ENCODE measurements at regions not wholly inside any gene's neighbourhood (a gene's known extent, or its start where the extent isn't known, plus 50 kb on each side); places are given as distances from the start of the nearest gene placed in this dataset.

GRCh38 chr1:30286988-30287839 is 436.2 kb downstream of the MATN1 start:
- in situ Hi-C loops (cut with HindIII; ENCODE audit: low sequenced_read_pairs) = no loop called here
- no peak overlapping the region for H3K4me3 ChIP-seq (ENCODE audit: low read depth, low read length)

GRCh38 chr1:30286241-30286987 is 437.0 kb downstream of the MATN1 start:
- H3K4me3 ChIP-seq (ENCODE audit: low read depth, low read length) = no peak overlapping the region
- in situ Hi-C loops (cut with HindIII; ENCODE audit: low sequenced_read_pairs) = no loop called here
- TF ChIP-seq CTCF (IDR thresholded peaks at IDR 0.05; ENCODE audit: low read depth, low read length, missing control alignments) = no peak
- no peak for DNase-seq (ENCODE audit: low read depth)

More at GRCh38 chr1:30286988-30287839, 436.2 kb downstream of the MATN1 start:
- DNase-seq (ENCODE audit: low read depth) = no peak
- TF ChIP-seq CTCF (IDR thresholded peaks at IDR 0.05; ENCODE audit: low read depth, low read length, missing control alignments) = no peak

GRCh38 chr1:30285501-30285932 is 437.9 kb downstream of the MATN1 start:
- in situ Hi-C loops (cut with HindIII; ENCODE audit: low sequenced_read_pairs) = no loop called here
- H3K4me3 ChIP-seq (ENCODE audit: low read depth, low read length) = no peak overlapping the region
- no peak for DNase-seq (ENCODE audit: low read depth)
- no peak for TF ChIP-seq CTCF (IDR thresholded peaks at IDR 0.05; ENCODE audit: low read depth, low read length, missing control alignments)

DNA sequence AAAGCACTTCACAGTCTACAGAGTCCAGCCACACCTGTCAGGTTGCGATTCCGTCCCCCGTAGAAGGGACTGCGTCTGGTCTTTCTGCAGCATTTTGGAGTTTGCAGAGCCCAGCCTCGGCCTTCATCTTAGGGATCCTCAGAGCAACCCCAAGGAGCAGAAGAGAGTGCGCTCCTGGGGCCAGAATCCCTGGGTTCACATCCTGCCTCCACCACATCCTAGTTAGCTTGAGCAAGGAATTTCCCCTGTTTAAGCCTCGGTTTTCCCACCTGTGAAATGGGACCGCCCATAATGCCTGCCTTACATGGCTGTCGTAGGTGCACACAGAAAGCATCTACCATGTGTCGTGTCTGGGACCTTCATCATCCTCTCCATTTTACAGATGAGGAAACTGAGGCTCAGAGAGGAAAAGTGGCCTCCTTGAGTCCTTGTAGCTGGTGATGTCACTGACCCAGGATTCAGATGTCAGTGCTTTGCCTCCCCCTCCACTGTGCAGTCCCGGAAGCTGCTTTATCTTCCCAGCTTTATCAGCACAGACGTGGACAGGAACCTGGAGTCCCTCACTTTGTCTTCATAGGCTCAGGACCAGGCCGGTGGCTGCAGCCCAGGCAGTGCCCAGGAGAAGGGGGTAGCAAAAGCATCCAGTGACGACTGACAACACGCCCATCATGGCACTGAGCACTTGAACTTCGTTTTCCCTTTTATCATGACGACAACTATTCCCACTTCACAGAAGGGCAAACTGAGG is 438.5 kb downstream of the MATN1 start:
- H3K4me3 ChIP-seq (ENCODE audit: low read depth, low read length) = no peak overlapping the region
- TF ChIP-seq CTCF (IDR thresholded peaks at IDR 0.05; ENCODE audit: low read depth, low read length, missing control alignments) = no peak
- DNase-seq (ENCODE audit: low read depth) = no peak
- in situ Hi-C loops (cut with HindIII; ENCODE audit: low sequenced_read_pairs) = no loop called here

DNA sequence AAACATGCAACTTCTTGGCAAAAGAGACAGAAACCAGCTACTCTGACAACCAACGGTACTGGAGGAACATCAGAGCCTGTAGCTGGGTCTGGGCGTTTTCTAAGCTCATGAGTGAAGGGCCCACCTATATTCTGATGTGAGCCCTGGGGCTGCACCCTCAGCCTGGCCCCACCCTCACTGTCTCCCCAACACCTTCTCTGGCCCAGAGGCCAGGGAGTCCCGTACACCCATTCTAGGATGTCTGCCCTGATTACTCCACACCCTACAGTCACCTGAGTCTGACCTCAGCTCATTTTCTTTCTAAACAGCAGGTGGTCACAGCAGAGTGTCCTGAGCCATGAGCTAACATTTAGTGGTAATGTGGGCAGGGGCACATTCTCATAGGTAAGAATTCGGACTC is 439.2 kb downstream of the MATN1 start:
- no peak for DNase-seq (ENCODE audit: low read depth)
- no peak for TF ChIP-seq CTCF (IDR thresholded peaks at IDR 0.05; ENCODE audit: low read depth, low read length, missing control alignments)
- H3K4me3 ChIP-seq (ENCODE audit: low read depth, low read length) = no peak overlapping the region
- in situ Hi-C loops (cut with HindIII; ENCODE audit: low sequenced_read_pairs) = no loop called here
